HEK293T (cell line): ENCODE measurements at regions not wholly inside any gene's neighbourhood (a gene's known extent, or its start where the extent isn't known, plus 50 kb on each side); places are given as distances from the start of the nearest gene placed in this dataset.

Source experiments
- ARNT ChIP-seq: fragments of 450-650 bp; IDR thresholded peaks from 2 replicates; pipeline ENCODE4 v1.6.1; 2017; ENCODE audit warnings: mild to moderate bottlenecking
- BHLHE40 ChIP-seq: fragments of 450-650 bp; IDR thresholded peaks from 2 replicates; pipeline ENCODE4 v1.6.1; 2016; ENCODE audit warnings: mild to moderate bottlenecking, moderate library complexity, borderline replicate concordance
- FOXA1 ChIP-seq: fragments of 450-650 bp; IDR thresholded peaks from 2 replicates; pipeline ENCODE4 v1.6.1; 2016; ENCODE audit warnings: mild to moderate bottlenecking
- FOXM1 ChIP-seq: fragments of 450-650 bp; IDR thresholded peaks from 2 replicates; pipeline ENCODE4 v1.6.1; 2017; ENCODE audit warnings: mild to moderate bottlenecking, borderline replicate concordance
- HDGF ChIP-seq: fragments of 450-650 bp; IDR thresholded peaks from 2 replicates; pipeline ENCODE4 v1.6.1; 2017; ENCODE audit warnings: antibody characterized with exemption, borderline replicate concordance
- NFRKB ChIP-seq: fragments of 450-650 bp; IDR thresholded peaks from 2 replicates; pipeline ENCODE4 v1.6.1; 2016; ENCODE audit warnings: mild to moderate bottlenecking, moderate library complexity
- SP1 ChIP-seq: fragments of 450-650 bp; IDR thresholded peaks from 2 replicates; pipeline ENCODE4 v1.6.1; 2017
- SUZ12 ChIP-seq: fragments of 450-650 bp; IDR thresholded peaks from 2 replicates; pipeline ENCODE4 v1.6.1; 2016; ENCODE audit warnings: mild to moderate bottlenecking
- TARDBP ChIP-seq: fragments of 450-650 bp; IDR thresholded peaks from 2 replicates; pipeline ENCODE4 v1.6.1; 2016
- ZNF384 ChIP-seq: fragments of 450-650 bp; IDR thresholded peaks from 2 replicates; pipeline ENCODE4 v1.6.1; 2016
- TF ChIP-seq, protein P1 (sequence below): fragments of 450-650 bp; IDR thresholded peaks from 2 replicates; pipeline ENCODE4 v1.6.1; 2016

DNA sequence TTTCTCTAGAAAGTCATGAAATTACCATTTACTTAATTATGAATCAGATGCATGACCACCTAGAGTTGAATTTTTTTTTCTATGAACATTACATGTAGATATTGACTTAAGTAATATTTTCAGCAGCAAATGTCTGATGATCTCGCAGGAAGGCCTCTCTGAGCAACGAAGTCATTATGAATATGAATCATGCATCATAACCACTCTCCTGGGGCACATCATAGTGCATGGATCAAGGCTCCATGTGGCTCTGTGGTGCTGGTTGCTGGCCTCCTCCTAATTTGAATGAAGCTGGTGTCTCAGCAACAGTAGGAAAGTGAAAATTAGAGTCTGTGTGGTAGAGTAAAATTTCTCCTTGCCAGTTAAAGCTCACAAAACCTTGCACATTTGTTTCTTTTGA lies 121.4 kb upstream of the INHBA start:
- TF ChIP-seq SP1 (no peak), NFRKB (no peak), BHLHE40 (no peak), SUZ12 (no peak), FOXA1 (no peak), FOXM1 (no peak), HDGF (no peak), ZNF384 (no peak), TARDBP (no peak), ARNT (no peak)
- TF ChIP-seq, protein P1, sequence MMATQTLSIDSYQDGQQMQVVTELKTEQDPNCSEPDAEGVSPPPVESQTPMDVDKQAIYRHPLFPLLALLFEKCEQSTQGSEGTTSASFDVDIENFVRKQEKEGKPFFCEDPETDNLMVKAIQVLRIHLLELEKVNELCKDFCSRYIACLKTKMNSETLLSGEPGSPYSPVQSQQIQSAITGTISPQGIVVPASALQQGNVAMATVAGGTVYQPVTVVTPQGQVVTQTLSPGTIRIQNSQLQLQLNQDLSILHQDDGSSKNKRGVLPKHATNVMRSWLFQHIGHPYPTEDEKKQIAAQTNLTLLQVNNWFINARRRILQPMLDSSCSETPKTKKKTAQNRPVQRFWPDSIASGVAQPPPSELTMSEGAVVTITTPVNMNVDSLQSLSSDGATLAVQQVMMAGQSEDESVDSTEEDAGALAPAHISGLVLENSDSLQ = no peak
